GM13977 (cell line): ENCODE measurements at regions not wholly inside any gene's neighbourhood (a gene's known extent, or its start where the extent isn't known, plus 50 kb on each side); places are given as distances from the start of the nearest gene placed in this dataset.

Experiments used
- DNase-seq: peaks from one replicate; pipeline ENCODE4 v3.0.0; 2012; ENCODE audit warnings: low spot score
- in situ Hi-C: fragments of 300-500 bp; cut with MboI; formaldehyde crosslinking; loops from one replicate; pipeline ENCODE4 v1.12.0; 2022; ENCODE audit warnings: low sequenced_read_pairs, low pct_unique_long_range_greater_than_20kb, mixed read lengths, inconsistent platforms; ENCODE audit not compliant: unreplicated experiment
- TF ChIP-seq, protein P1 (sequence below): IDR thresholded peaks from 2 replicates; pipeline ENCODE4 v1.5.1; 2012; ENCODE audit warnings: mild to moderate bottlenecking, control low read depth; ENCODE audit not compliant: insufficient read depth; ENCODE audit errors: extremely low read depth, missing control alignments

GRCh38 chr3:84806958-84807357 lies 151.8 kb upstream of the CADM2 start:
- in situ Hi-C loops: no loop called here
- TF ChIP-seq, protein P1, sequence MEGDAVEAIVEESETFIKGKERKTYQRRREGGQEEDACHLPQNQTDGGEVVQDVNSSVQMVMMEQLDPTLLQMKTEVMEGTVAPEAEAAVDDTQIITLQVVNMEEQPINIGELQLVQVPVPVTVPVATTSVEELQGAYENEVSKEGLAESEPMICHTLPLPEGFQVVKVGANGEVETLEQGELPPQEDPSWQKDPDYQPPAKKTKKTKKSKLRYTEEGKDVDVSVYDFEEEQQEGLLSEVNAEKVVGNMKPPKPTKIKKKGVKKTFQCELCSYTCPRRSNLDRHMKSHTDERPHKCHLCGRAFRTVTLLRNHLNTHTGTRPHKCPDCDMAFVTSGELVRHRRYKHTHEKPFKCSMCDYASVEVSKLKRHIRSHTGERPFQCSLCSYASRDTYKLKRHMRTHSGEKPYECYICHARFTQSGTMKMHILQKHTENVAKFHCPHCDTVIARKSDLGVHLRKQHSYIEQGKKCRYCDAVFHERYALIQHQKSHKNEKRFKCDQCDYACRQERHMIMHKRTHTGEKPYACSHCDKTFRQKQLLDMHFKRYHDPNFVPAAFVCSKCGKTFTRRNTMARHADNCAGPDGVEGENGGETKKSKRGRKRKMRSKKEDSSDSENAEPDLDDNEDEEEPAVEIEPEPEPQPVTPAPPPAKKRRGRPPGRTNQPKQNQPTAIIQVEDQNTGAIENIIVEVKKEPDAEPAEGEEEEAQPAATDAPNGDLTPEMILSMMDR: no peak
- DNase-seq: no peak

GRCh38 chr3:84820126-84820525 lies 138.7 kb upstream of the CADM2 start:
- in situ Hi-C loops: no loop called here
- DNase-seq: no peak
- TF ChIP-seq, protein P1: no peak

GRCh38 chr3:84820906-84821305 lies 137.9 kb upstream of the CADM2 start:
- in situ Hi-C loops: no loop called here
- TF ChIP-seq, protein P1: no peak
- no peak for DNase-seq

DNA sequence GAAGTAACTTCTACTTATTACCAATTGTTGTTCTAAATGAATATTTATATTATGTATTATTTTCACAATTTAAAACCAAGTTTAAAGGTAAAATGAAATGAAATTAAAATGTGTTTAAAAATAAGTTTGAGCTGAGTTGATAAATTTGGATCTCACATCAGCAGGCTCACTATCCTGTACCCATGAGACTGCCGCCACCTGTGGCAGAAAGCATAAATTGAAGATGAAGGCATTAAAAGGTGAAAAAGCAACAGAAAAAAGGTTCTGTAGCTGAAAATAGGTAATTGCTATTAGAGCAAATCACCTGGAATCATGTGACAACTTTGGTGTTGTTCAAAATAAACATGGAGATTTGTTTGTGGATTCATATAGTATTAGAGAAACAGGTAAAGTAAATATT lies 133.0 kb upstream of the CADM2 start:
- in situ Hi-C loops: no loop called here
- DNase-seq: no peak

DNA sequence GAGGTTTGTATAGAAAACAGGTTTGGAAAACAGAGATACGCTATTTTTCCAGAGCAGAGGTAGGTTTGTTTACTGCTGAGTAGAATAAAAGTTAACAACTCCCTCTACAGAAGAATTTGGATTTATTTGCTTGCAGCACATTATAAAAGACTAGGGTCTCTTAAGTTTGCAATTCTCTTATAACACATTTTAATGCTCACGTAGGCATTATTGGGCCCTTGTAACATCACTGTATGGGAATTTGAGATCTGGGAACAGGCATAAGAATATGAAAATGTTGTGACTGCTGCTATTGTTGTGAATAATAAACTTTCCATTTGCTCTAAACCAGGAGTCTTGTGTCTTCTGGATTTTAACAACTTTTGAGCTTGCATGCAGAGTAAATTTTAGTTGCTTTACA lies 128.3 kb upstream of the CADM2 start:
- no peak for DNase-seq
- TF ChIP-seq, protein P1: no peak
- in situ Hi-C loops: no loop called here

More for the DNA sequence above, 133.0 kb upstream of the CADM2 start:
- TF ChIP-seq, protein P1: no peak

DNA sequence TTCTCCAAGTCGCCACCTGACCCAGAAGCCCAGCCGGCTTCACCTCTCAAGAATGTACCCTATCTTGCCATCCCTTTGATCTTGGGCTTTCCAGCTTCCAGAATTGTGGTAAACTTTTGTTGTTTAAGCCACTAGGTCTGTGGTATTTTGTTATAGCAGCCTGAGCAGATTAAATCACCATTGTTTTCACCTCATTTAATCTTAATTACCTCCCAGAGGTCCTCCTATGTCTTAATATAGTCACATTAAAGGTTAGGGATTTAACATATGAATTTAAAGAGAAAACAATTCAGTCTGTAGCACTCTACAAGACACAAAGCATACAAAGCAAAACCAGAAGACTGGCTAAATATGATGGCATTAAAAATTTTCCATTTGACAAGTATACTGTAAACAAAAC lies 123.4 kb upstream of the CADM2 start:
- in situ Hi-C loops: no loop called here
- TF ChIP-seq, protein P1: no peak
- DNase-seq: no peak

- TF ChIP-seq, protein P1: no peak
- in situ Hi-C loops: no loop called here
- no peak for DNase-seq
Observed at GRCh38 chr3:84836961-84837360, 121.8 kb upstream of the CADM2 start.
